WI38 (cell line): ENCODE measurements at regions not wholly inside any gene's neighbourhood (a gene's known extent, or its start where the extent isn't known, plus 50 kb on each side); places are given as distances from the start of the nearest gene placed in this dataset.

Source experiments
- H3K4me3 ChIP-seq: 2 replicates; pipeline ENCODE4 v1.5.1; 2011; ENCODE audit warnings: low read depth, mild to moderate bottlenecking, control low read depth, low read length
- CTCF ChIP-seq: IDR thresholded peaks from 2 replicates; pipeline ENCODE4 v1.5.1; 2012; ENCODE audit warnings: low read depth, mild to moderate bottlenecking, control low read depth, low read length

- TF ChIP-seq CTCF: no peak
- H3K4me3 ChIP-seq: no peak overlapping the region
These were observed 200.8 kb downstream of the BMP7 start for GRCh38 chr20:57065646-57066045.

GRCh38 chr20:57066126-57066900 is 200.1 kb downstream of the BMP7 start:
- TF ChIP-seq CTCF: no peak
- H3K4me3 ChIP-seq: no peak overlapping the region

GRCh38 chr20:57069442-57069841 is 197.0 kb downstream of the BMP7 start:
- no peak for TF ChIP-seq CTCF
- H3K4me3 ChIP-seq: no peak overlapping the region

GRCh38 chr20:57070296-57070695 is 196.1 kb downstream of the BMP7 start:
- no peak for TF ChIP-seq CTCF
- no peak overlapping the region for H3K4me3 ChIP-seq

GRCh38 chr20:57071283-57071731 is 195.1 kb downstream of the BMP7 start:
- no peak overlapping the region for H3K4me3 ChIP-seq
- no peak for TF ChIP-seq CTCF

GRCh38 chr20:57071954-57072583 is 194.4 kb downstream of the BMP7 start:
- no peak for TF ChIP-seq CTCF
- no peak overlapping the region for H3K4me3 ChIP-seq

GRCh38 chr20:57073402-57073801 is 193.0 kb downstream of the BMP7 start:
- no peak for TF ChIP-seq CTCF
- H3K4me3 ChIP-seq: no peak overlapping the region
